RCC 7860 (cell line): ENCODE measurements at regions not wholly inside any gene's neighbourhood (a gene's known extent, or its start where the extent isn't known, plus 50 kb on each side); places are given as distances from the start of the nearest gene placed in this dataset.
A peak's percentile ranks its signal among the peaks of the same experiment; 100 is the strongest.

Experiments
- DNase-seq: peaks from one replicate; pipeline ENCODE4 v3.0.0-alpha.2; 2015; ENCODE audit warnings: low spot score
- FAIRE-seq: peaks from 2 replicates; lab custom pipeline; 2012; peaks lifted over from hg19 to GRCh38; lab: Jason Lieb, UNC

GRCh38 chr15:62625429-62626033 lies 417.0 kb upstream of the TPM1 start:
- no peak for DNase-seq

GRCh38 chr15:62626903-62627302 lies 415.6 kb upstream of the TPM1 start:
- FAIRE-seq: no peak
- no peak for DNase-seq

More at GRCh38 chr15:62625429-62626033, 417.0 kb upstream of the TPM1 start:
- FAIRE-seq: no peak

GRCh38 chr15:62631076-62631724 lies 411.3 kb upstream of the TPM1 start:
- FAIRE-seq: no peak
- no peak for DNase-seq

- DNase-seq (no peak), FAIRE-seq (no peak)
These were observed 405.5 kb upstream of the TPM1 start for GRCh38 chr15:62636823-62637573.

- FAIRE-seq (no peak), DNase-seq (no peak)
These were observed 405.0 kb upstream of the TPM1 start for GRCh38 chr15:62637574-62637897.

- FAIRE-seq: no peak
- DNase-seq: no peak
These were observed 404.5 kb upstream of the TPM1 start for GRCh38 chr15:62637950-62638619.

- FAIRE-seq: no peak
- DNase-seq: no peak
These were observed 403.1 kb upstream of the TPM1 start for GRCh38 chr15:62639432-62639831.

GRCh38 chr15:62639906-62640605 lies 402.5 kb upstream of the TPM1 start:
- DNase-seq: no peak
- no peak for FAIRE-seq

GRCh38 chr15:62641825-62642224 lies 400.7 kb upstream of the TPM1 start:
- FAIRE-seq (no peak), DNase-seq (no peak)

GRCh38 chr15:62643572-62643971 lies 399.0 kb upstream of the TPM1 start:
- DNase-seq (no peak), FAIRE-seq (no peak)

GRCh38 chr15:62644216-62644888 lies 398.2 kb upstream of the TPM1 start:
- no peak for DNase-seq
- no peak for FAIRE-seq

GRCh38 chr15:62644889-62645742 lies 397.4 kb upstream of the TPM1 start:
- DNase-seq: no peak
- no peak for FAIRE-seq

GRCh38 chr15:62647202-62647842 lies 395.2 kb upstream of the TPM1 start:
- FAIRE-seq (peak; percentile 99), DNase-seq (peak; percentile 97)

GRCh38 chr15:62647843-62648505 lies 394.6 kb upstream of the TPM1 start:
- DNase-seq (peak; percentile 54), FAIRE-seq (no peak)

- FAIRE-seq (no peak), DNase-seq (no peak)
These were observed 393.6 kb upstream of the TPM1 start for GRCh38 chr15:62648954-62649353.

- DNase-seq (peak; percentile 80), FAIRE-seq (peak; percentile 77)
These were observed 392.6 kb upstream of the TPM1 start for GRCh38 chr15:62649793-62650420.

GRCh38 chr15:62653122-62653521 lies 389.4 kb upstream of the TPM1 start:
- FAIRE-seq: no peak

GRCh38 chr15:62656071-62656470 lies 386.5 kb upstream of the TPM1 start:
- no peak for FAIRE-seq

More at GRCh38 chr15:62653122-62653521, 389.4 kb upstream of the TPM1 start:
- DNase-seq: no peak

More at GRCh38 chr15:62656071-62656470, 386.5 kb upstream of the TPM1 start:
- no peak for DNase-seq
